SU-DHL-6 (cell line): ENCODE measurements at regions not wholly inside any gene's neighbourhood (a gene's known extent, or its start where the extent isn't known, plus 50 kb on each side); places are given as distances from the start of the nearest gene placed in this dataset.

Experiments used
- H2AFZ ChIP-seq: fragments of 200-600 bp; sonication (generic); 2 replicates; pipeline ENCODE4 v1.6.1; 2014; ENCODE audit warnings: low read depth, mild to moderate bottlenecking, moderate library complexity, mixed read lengths, antibody characterized with exemption, low read length; ENCODE audit not compliant: severe bottlenecking
- H3F3A ChIP-seq: fragments of 200-600 bp; shearing (Covaris generic); 2 replicates; pipeline ENCODE4 v1.6.0; 2016; ENCODE audit warnings: antibody characterized with exemption, mild to moderate bottlenecking; ENCODE audit not compliant: insufficient read depth
- H3K27ac ChIP-seq: fragments of 200-600 bp; sonication (generic); 2 replicates; pipeline ENCODE4 v1.5.1; 2016; ENCODE audit warnings: low read depth, mild to moderate bottlenecking, low read length, moderate library complexity, mixed read lengths
- H3K27me3 ChIP-seq: fragments of 200-600 bp; sonication (generic), shearing (Covaris generic); 2 replicates; pipeline ENCODE4 v1.6.0; 2014; ENCODE audit warnings: mild to moderate bottlenecking, low read length
- H3K36me3 ChIP-seq: fragments of 200-600 bp; sonication (generic); 2 replicates; pipeline ENCODE4 v1.6.1; 2014; ENCODE audit warnings: mild to moderate bottlenecking, low read length, mixed read lengths
- H3K4me2 ChIP-seq: fragments of 300-600, 200-600 bp; shearing (Covaris generic), sonication (generic); 2 replicates; pipeline ENCODE4 v1.6.0; 2014; ENCODE audit warnings: low read length, low read depth, mild to moderate bottlenecking; ENCODE audit not compliant: poor library complexity, severe bottlenecking
- H3K4me3 ChIP-seq: fragments of 200-600 bp; sonication (generic); 2 replicates; pipeline ENCODE4 v1.5.1; 2014; ENCODE audit warnings: antibody characterized with exemption, low read length, mild to moderate bottlenecking, mixed read lengths; ENCODE audit not compliant: insufficient read depth, poor library complexity, severe bottlenecking
- H3K79me2 ChIP-seq: fragments of 200-600 bp; sonication (generic); 2 replicates; pipeline ENCODE4 v1.6.1; 2014; ENCODE audit warnings: mild to moderate bottlenecking, low read length, moderate library complexity; ENCODE audit not compliant: insufficient read depth
- H3K9ac ChIP-seq: fragments of 200-600 bp; sonication (generic); 2 replicates; pipeline ENCODE4 v1.7.0; 2014; ENCODE audit warnings: mild to moderate bottlenecking, low read length
- H3K9me2 ChIP-seq: fragments of 200-600 bp; sonication (generic); replicated peaks from 2 replicates; pipeline ENCODE4 v1.6.1; 2014; ENCODE audit warnings: low read length; ENCODE audit not compliant: insufficient read depth
- H3K9me3 ChIP-seq: fragments of 200-600 bp; sonication (generic); 2 replicates; pipeline ENCODE4 v1.6.1; 2014; ENCODE audit warnings: low read length, mixed read lengths; ENCODE audit not compliant: insufficient read depth
- H4K20me1 ChIP-seq: fragments of 200-600 bp; sonication (generic); 2 replicates; pipeline ENCODE4 v1.6.1; 2014; ENCODE audit warnings: low read depth, mild to moderate bottlenecking, antibody characterized with exemption, low read length, moderate library complexity, mixed read lengths
- EZH2phosphoT487 ChIP-seq: fragments of 200-600 bp; sonication (generic), shearing (Covaris generic); conservative IDR thresholded peaks from 2 replicates; pipeline ENCODE4 v1.6.1; 2018; ENCODE audit warnings: mild to moderate bottlenecking, antibody characterized with exemption, low read length, moderate library complexity, mixed read lengths
- TF ChIP-seq, protein P1 (sequence below): fragments of 200-600 bp; sonication (generic); IDR thresholded peaks from one replicate; pipeline ENCODE4 v1.5.1; 2017; ENCODE audit warnings: antibody characterized with exemption, mild to moderate bottlenecking, low read length, moderate library complexity; ENCODE audit not compliant: insufficient read depth, poor library complexity, severe bottlenecking

DNA sequence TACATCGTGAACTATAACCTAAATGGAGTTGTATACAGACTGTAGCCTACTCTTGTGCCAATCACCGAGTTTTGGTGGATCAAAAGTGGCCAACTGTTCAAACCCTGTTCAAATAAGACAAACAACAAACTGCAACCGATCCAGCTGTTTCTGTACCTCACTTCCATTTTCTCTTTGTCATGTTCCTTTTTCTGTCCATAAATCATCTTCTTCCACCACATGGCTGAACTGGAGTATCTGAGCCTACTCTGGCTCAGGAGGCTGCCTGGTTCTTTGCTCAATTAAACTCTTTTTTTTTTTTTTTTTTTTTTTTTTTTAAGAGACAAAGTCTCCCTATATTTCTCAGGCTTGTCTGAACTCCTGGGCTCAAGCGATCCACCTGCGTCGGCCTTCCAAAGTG lies 59.0 kb upstream of the NPVF start:
- Histone ChIP-seq H3K36me3 (no peaks in the 10 kb centered on the region), H2AFZ (no peak overlapping the region), H3K9me2 (no peaks in the 10 kb centered on the region), H4K20me1 (no peaks in the 10 kb centered on the region), H3K9ac (no peak overlapping the region), H3K9me3 (no peaks in the 10 kb centered on the region), H3K27me3 (peaks cover 3% of the 10 kb centered on the region; the same call in 1 of the 2 replicates), H3K79me2 (no peaks in the 10 kb centered on the region), H3K4me3 (no peak overlapping the region), H3K4me2 (no peak overlapping the region), H3F3A (no peaks in the 10 kb centered on the region), H3K27ac (no peak overlapping the region)
- no peak for TF ChIP-seq EZH2phosphoT487
- TF ChIP-seq, protein P1, sequence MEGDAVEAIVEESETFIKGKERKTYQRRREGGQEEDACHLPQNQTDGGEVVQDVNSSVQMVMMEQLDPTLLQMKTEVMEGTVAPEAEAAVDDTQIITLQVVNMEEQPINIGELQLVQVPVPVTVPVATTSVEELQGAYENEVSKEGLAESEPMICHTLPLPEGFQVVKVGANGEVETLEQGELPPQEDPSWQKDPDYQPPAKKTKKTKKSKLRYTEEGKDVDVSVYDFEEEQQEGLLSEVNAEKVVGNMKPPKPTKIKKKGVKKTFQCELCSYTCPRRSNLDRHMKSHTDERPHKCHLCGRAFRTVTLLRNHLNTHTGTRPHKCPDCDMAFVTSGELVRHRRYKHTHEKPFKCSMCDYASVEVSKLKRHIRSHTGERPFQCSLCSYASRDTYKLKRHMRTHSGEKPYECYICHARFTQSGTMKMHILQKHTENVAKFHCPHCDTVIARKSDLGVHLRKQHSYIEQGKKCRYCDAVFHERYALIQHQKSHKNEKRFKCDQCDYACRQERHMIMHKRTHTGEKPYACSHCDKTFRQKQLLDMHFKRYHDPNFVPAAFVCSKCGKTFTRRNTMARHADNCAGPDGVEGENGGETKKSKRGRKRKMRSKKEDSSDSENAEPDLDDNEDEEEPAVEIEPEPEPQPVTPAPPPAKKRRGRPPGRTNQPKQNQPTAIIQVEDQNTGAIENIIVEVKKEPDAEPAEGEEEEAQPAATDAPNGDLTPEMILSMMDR = no peak

DNA sequence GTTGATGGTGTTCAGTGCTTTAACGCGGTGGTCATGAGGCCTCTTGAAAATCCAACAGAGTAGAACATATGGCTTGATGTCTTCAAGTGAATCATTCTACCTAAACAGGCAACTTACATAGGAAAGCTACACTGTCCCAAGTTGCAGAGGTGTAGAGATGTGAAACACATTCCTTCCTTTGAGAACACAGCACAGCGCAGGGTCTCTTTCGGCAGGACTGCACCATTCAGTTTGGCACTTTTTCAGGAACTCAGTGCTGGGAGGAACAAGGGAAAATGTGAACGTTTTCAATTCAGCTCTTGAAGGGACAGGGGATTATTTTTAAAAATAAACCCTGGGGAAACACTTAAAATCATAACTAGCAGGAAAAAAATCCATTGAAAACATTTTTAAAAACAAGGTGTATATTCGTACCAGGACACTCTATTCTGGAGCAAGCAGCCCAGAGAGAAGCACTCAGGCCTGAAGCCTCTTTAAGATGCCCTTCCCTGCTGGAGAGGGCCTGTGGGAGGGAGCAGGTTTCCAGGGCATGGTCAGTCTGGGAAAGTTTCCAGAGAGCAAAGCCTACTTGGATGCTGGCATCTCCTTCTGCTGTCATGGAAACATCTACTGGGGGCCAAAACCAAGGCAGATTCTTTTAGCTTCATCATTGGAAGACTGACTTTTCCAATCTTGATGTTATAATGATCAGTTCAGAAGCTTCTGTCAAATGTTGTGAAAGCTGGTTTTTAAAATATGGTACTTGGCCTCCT lies 60.4 kb upstream of the NPVF start:
- Histone ChIP-seq H3K9me3 (no peaks in the 10 kb centered on the region), H3K27ac (no peak overlapping the region), H3K79me2 (no peaks in the 10 kb centered on the region), H3K27me3 (peaks cover 3% of the 10 kb centered on the region; the same call in 1 of the 2 replicates), H3K9ac (no peak overlapping the region), H2AFZ (no peak overlapping the region), H3K4me3 (no peak overlapping the region), H3K36me3 (no peaks in the 10 kb centered on the region), H3F3A (no peaks in the 10 kb centered on the region), H3K9me2 (no peaks in the 10 kb centered on the region), H3K4me2 (no peak overlapping the region), H4K20me1 (no peaks in the 10 kb centered on the region)
- TF ChIP-seq, protein P1 = no peak
- no peak for TF ChIP-seq EZH2phosphoT487

DNA sequence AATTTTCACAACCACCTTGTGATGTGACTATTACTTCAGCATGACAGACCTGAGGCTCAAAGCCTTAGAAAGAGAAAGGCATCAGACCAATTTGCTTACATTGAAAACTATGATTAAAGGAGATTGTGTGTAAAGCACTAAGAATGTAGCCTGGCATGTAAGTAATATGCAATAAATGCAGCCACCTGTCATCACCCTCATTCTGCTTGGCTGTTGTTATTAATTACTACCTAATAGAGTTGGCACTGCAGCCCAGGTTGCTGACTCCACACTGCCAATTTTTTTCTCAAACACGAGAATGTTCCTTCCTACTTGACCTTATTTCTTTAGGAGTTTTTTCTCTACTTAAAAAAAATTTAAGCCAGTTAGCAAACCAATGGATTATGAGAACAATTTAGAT lies 61.2 kb upstream of the NPVF start:
- TF ChIP-seq, protein P1 = no peak
- no peak for TF ChIP-seq EZH2phosphoT487
- Histone ChIP-seq H2AFZ (no peak overlapping the region), H4K20me1 (no peaks in the 10 kb centered on the region), H3K36me3 (no peaks in the 10 kb centered on the region), H3K9ac (no peak overlapping the region), H3K4me2 (no peak overlapping the region), H3K9me2 (no peaks in the 10 kb centered on the region), H3K27me3 (peaks cover 3% of the 10 kb centered on the region; the same call in 1 of the 2 replicates), H3K4me3 (no peak overlapping the region), H3K27ac (no peak overlapping the region), H3K9me3 (no peaks in the 10 kb centered on the region), H3F3A (no peaks in the 10 kb centered on the region), H3K79me2 (no peaks in the 10 kb centered on the region)
